HCT116 (cell line): ENCODE measurements at regions not wholly inside any gene's neighbourhood (a gene's known extent, or its start where the extent isn't known, plus 50 kb on each side); places are given as distances from the start of the nearest gene placed in this dataset.

Experiments
- ATAC-seq: fragments of 200-7000 bp; cut with Tn5 transposase; 2 replicates; pipeline ENCODE4 v1.9.1; 2020; ENCODE audit warnings: mild to moderate bottlenecking, moderate library complexity
- BruUV-seq: library from RNA; stranded (reverse); fragments of 400-500 nt; replicated peaks from 2 replicates; lab custom pipeline; 2021; lab: Mats Ljungman, UMichigan
- CTCF ChIA-PET: fragments of 300-600 bp; sonication (Branson Sonifier 250); formaldehyde crosslinking; loops from one replicate; lab custom pipeline; 2021; ENCODE audit warnings: antibody characterized with exemption; lab: Charles Lee
- POLR2A ChIA-PET: fragments of 300-600, 350-600 bp; sonication (Branson Sonifier 250); formaldehyde crosslinking; loops from one replicate; lab custom pipeline; 2021; ENCODE audit warnings: antibody characterized with exemption; lab: Charles Lee
- RAD21 ChIA-PET, 2 experiments: fragments of 300-600 bp; sonication (Branson Sonifier 250); formaldehyde crosslinking; loops; one replicate each; lab custom pipeline; 2023; ENCODE audit warnings: low total read pairs in 2 of 2; ENCODE audit not compliant: uncharacterized antibody in 2 of 2, unreplicated experiment in 2 of 2, low non-redundant PET in 1 of 2; lab: Charles Lee
- DNase-seq: peaks from one replicate; pipeline ENCODE4 v3.0.0-alpha.2; 2010; ENCODE audit warnings: low read depth, low spot score
- H2AFZ ChIP-seq: fragments of 200-600 bp; shearing (Covaris generic), sonication (generic); 2 replicates; pipeline ENCODE4 v1.6.1; 2017; ENCODE audit warnings: low read depth, mixed run types, mixed read lengths, antibody characterized with exemption, low read length; ENCODE audit not compliant: poor library complexity, severe bottlenecking
- H3K27ac ChIP-seq: 2 replicates; pipeline ENCODE4 v1.5.1; 2012; ENCODE audit warnings: low read depth, low read length
- H3K27me3 ChIP-seq: fragments of 200-600 bp; sonication (generic); 2 replicates; pipeline ENCODE4 v1.6.1; 2016; ENCODE audit warnings: mixed run types, low read length, mixed read lengths; ENCODE audit not compliant: insufficient read depth
- H3K36me3 ChIP-seq, 2 experiments: fragments of 200-500 bp in 1 of 2; fragments of 200-600 bp in 1 of 2; sonication (Bioruptor generic) in 1 of 2; sonication (generic) in 1 of 2; 2 replicates each; pipeline versions ENCODE4 v1.5.1 to v1.6.1; 2014 to 2016; ENCODE audit warnings: low read length in 2 of 2, inconsistent platforms in 1 of 2, mixed read lengths in 1 of 2, mixed run types in 1 of 2; ENCODE audit not compliant: insufficient read depth in 2 of 2, control insufficient read depth in 1 of 2
- H3K4me1 ChIP-seq, 2 experiments: fragments of 200-600 bp in 1 of 2; sonication (generic) in 1 of 2; 2 replicates each; pipeline versions ENCODE4 v1.5.1 to v1.6.1; 2012 to 2017; ENCODE audit warnings: low read length in 2 of 2, inconsistent platforms in 1 of 2, mild to moderate bottlenecking in 1 of 2, mixed read lengths in 1 of 2, mixed run types in 1 of 2, moderate library complexity in 1 of 2; ENCODE audit not compliant: insufficient read depth in 2 of 2, control insufficient read depth in 1 of 2
- H3K4me2 ChIP-seq: fragments of 200-600 bp; sonication (generic); 2 replicates; pipeline ENCODE4 v1.6.1; 2017; ENCODE audit warnings: mixed run types, low read length, mixed read lengths
- H3K4me3 ChIP-seq, 2 experiments: fragments of 200-600 bp in 1 of 2; sonication (generic) in 1 of 2; replicated peaks in 1 of 2; 2 replicates each; pipeline ENCODE4 v1.5.1; 2011 to 2016; ENCODE audit warnings: low read length in 2 of 2, control low read depth in 1 of 2, low read depth in 1 of 2, mild to moderate bottlenecking in 1 of 2, mixed read lengths in 1 of 2, mixed run types in 1 of 2
- H3K79me2 ChIP-seq: fragments of 200-600 bp; sonication (generic); 2 replicates; pipeline ENCODE4 v1.6.1; 2017; ENCODE audit warnings: mild to moderate bottlenecking, mixed run types, low read length, moderate library complexity, mixed read lengths; ENCODE audit not compliant: insufficient read depth
- H3K9ac ChIP-seq: fragments of 200-600 bp; sonication (generic); 2 replicates; pipeline ENCODE4 v1.6.1; 2016; ENCODE audit warnings: low read length, mixed read lengths
- H3K9me2 ChIP-seq: fragments of 200-600 bp; sonication (generic), shearing (Covaris generic); 2 replicates; pipeline ENCODE4 v1.6.1; 2017; ENCODE audit warnings: mixed run types, mild to moderate bottlenecking, moderate library complexity; ENCODE audit not compliant: insufficient read depth
- H3K9me3 ChIP-seq, 2 experiments: fragments of 200-500 bp in 1 of 2; fragments of 200-600 bp in 1 of 2; sonication (Bioruptor generic) in 1 of 2; sonication (generic) in 1 of 2; 2 replicates each; pipeline ENCODE4 v1.6.1; 2014 to 2017; ENCODE audit warnings: low read length in 2 of 2, mixed read lengths in 2 of 2, inconsistent platforms in 1 of 2, low read depth in 1 of 2, mild to moderate bottlenecking in 1 of 2, mixed run types in 1 of 2, moderate library complexity in 1 of 2; ENCODE audit not compliant: control insufficient read depth in 1 of 2, insufficient read depth in 1 of 2
- H4K20me1 ChIP-seq: fragments of 200-600 bp; sonication (generic), shearing (Covaris generic); 2 replicates; pipeline ENCODE4 v1.6.1; 2017; ENCODE audit warnings: mixed run types, mild to moderate bottlenecking, moderate library complexity; ENCODE audit not compliant: insufficient read depth
- CBX3 ChIP-seq: IDR thresholded peaks from 2 replicates; pipeline ENCODE4 v1.6.1; 2012; ENCODE audit warnings: low read depth
- EGR1 ChIP-seq: IDR thresholded peaks from 2 replicates; pipeline ENCODE4 v1.6.1; 2012; ENCODE audit warnings: low read depth
- ELF1 ChIP-seq: IDR thresholded peaks from 2 replicates; pipeline ENCODE4 v1.6.1; 2012; ENCODE audit warnings: low read depth, borderline replicate concordance
- EZH2 ChIP-seq: fragments of 200-600 bp; sonication (generic); IDR thresholded peaks from 2 replicates; pipeline ENCODE4 v1.6.1; 2017; ENCODE audit warnings: antibody characterized with exemption, mixed run types
- EZH2phosphoT487 ChIP-seq: fragments of 200-600 bp; IDR thresholded peaks from 2 replicates; pipeline ENCODE4 v1.6.1; 2018; ENCODE audit warnings: antibody characterized with exemption, borderline replicate concordance
- POLR2A ChIP-seq: IDR thresholded peaks from 2 replicates; pipeline ENCODE4 v1.7.0; 2011; ENCODE audit warnings: borderline replicate concordance; ENCODE audit not compliant: insufficient read depth, insufficient read length; ENCODE audit errors: extremely low read depth
- POLR2AphosphoS5 ChIP-seq: IDR thresholded peaks from 2 replicates; pipeline ENCODE4 v1.6.1; 2011; ENCODE audit warnings: mild to moderate bottlenecking, low read depth, low read length, moderate library complexity
- RAD21 ChIP-seq: IDR thresholded peaks from 2 replicates; pipeline ENCODE4 v1.6.1; 2012; ENCODE audit warnings: low read depth, mild to moderate bottlenecking
- TCF7L2 ChIP-seq: IDR thresholded peaks from 2 replicates; pipeline ENCODE4 v1.7.0; 2011; ENCODE audit warnings: borderline replicate concordance, inconsistent platforms; ENCODE audit not compliant: insufficient read depth, insufficient read length; ENCODE audit errors: extremely low read depth
- YY1 ChIP-seq: IDR thresholded peaks from 2 replicates; pipeline ENCODE4 v1.6.1; 2011; ENCODE audit warnings: low read length, low read depth, moderate library complexity, mild to moderate bottlenecking; ENCODE audit not compliant: insufficient replicate concordance; ENCODE audit errors: extremely low read depth
- ZFX ChIP-seq: fragments of 450-650 bp; IDR thresholded peaks from 2 replicates; pipeline ENCODE4 v1.6.1; 2017
- intact Hi-C: fragments of 100-400 bp; cut with micrococcal nuclease; formaldehyde crosslinking; loops from 2 replicates; pipeline ENCODE4 v1.10.0; 2022
- TF ChIP-seq, protein P1 (sequence below), 3 experiments: fragments of 200-600 bp in 1 of 3; sonication (generic) in 1 of 3; IDR thresholded peaks in 2 of 3; conservative IDR thresholded peaks in 1 of 3; 2 replicates each; pipeline ENCODE4 v1.5.1; 2012 to 2017; ENCODE audit warnings: low read depth in 2 of 3, low read length in 2 of 3, antibody characterized with exemption in 1 of 3, borderline replicate concordance in 1 of 3, control low read depth in 1 of 3, mild to moderate bottlenecking in 1 of 3, mixed read lengths in 1 of 3, mixed run types in 1 of 3, moderate library complexity in 1 of 3; ENCODE audit not compliant: insufficient read depth in 1 of 3
- TF ChIP-seq, protein P2 (sequence below): IDR thresholded peaks from 2 replicates; pipeline ENCODE4 v1.6.1; 2012

DNA sequence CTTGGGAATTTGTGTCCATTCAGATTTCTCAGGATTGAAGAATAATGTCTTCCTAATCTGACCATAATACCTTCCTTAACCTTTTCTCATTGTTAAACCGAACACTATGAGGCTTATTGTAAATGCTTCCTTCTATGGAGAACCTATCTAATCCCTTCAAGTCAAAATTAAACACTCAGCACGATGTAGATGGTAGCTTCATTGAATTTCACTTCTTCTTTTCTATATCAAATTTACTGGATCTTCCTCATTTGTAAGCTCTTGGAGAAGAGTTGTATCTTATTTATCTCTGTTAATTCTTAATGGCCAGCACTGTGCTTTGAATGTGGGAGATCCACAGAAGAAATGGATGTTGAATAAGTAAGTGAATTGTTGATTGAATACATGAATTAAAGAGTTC, 109.0 kb upstream of the RAPGEF2 start:
- TF ChIP-seq, protein P1, sequence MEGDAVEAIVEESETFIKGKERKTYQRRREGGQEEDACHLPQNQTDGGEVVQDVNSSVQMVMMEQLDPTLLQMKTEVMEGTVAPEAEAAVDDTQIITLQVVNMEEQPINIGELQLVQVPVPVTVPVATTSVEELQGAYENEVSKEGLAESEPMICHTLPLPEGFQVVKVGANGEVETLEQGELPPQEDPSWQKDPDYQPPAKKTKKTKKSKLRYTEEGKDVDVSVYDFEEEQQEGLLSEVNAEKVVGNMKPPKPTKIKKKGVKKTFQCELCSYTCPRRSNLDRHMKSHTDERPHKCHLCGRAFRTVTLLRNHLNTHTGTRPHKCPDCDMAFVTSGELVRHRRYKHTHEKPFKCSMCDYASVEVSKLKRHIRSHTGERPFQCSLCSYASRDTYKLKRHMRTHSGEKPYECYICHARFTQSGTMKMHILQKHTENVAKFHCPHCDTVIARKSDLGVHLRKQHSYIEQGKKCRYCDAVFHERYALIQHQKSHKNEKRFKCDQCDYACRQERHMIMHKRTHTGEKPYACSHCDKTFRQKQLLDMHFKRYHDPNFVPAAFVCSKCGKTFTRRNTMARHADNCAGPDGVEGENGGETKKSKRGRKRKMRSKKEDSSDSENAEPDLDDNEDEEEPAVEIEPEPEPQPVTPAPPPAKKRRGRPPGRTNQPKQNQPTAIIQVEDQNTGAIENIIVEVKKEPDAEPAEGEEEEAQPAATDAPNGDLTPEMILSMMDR (IDR thresholded peaks at IDR 0.05 in 2 of 3, conservative IDR thresholded peaks at IDR 0.05 in 1 of 3; ENCODE audit: borderline replicate concordance in 1 of 3, insufficient read depth in 1 of 3, low read depth in 2 of 3, low read length in 2 of 3) = no peak
- no peaks in the 10 kb centered on the region for H3K79me2 ChIP-seq
- ATAC-seq = no peak
- RAD21 ChIA-PET = no interaction called here
- POLR2A ChIA-PET = no interaction called here
- H4K20me1 ChIP-seq = no peaks in the 10 kb centered on the region
- intact Hi-C loops = no loop called here
- no peak overlapping the region for H3K4me2 ChIP-seq
- H3K4me1 ChIP-seq = peaks cover 17 to 31% of the 10 kb centered on the region in 2 experiments
- H3K36me3 ChIP-seq = no peaks in the 10 kb centered on the region
- CTCF ChIA-PET = no interaction called here
- H2AFZ ChIP-seq = no peak overlapping the region
- no TSS peak for BruUV-seq
- no peak for DNase-seq
- H3K27ac ChIP-seq = no peak overlapping the region
- H3K9me2 ChIP-seq = no peaks in the 10 kb centered on the region
- no peak overlapping the region for H3K9ac ChIP-seq
- H3K27me3 ChIP-seq = no peaks in the 10 kb centered on the region
- no peaks in the 10 kb centered on the region for H3K9me3 ChIP-seq
- no peak overlapping the region for H3K4me3 ChIP-seq

DNA sequence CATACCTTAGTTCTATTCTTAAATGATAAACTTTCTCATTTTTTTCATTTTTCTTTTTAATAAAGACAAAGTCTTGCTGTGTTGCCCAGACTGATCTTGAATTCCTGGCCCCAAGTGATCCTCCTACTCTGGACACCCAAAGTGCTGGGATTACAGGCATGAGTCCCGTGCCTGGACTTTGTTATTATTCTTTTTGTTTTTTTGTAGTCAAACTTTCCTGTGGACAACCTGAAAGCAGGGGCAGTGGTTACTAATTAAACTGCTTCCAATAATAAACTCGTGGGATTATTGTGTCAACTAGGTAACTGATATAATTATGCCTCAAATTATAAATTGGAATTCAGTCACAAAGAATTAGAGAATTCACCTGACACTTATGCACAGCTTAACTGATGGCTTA, 107.8 kb upstream of the RAPGEF2 start:
- Histone ChIP-seq H3K79me2 (no peaks in the 10 kb centered on the region), H3K27me3 (no peaks in the 10 kb centered on the region), H3K27ac (no peak overlapping the region), H3K4me2 (no peak overlapping the region), H3K9ac (no peak overlapping the region), H4K20me1 (no peaks in the 10 kb centered on the region), H3K36me3 (no peaks in the 10 kb centered on the region), H2AFZ (no peak overlapping the region), H3K9me3 (no peaks in the 10 kb centered on the region), H3K4me1 (peaks cover 17 to 34% of the 10 kb centered on the region in 2 experiments), H3K9me2 (no peaks in the 10 kb centered on the region), H3K4me3 (no peak overlapping the region)
- ChIA-PET POLR2A (no interaction called here), CTCF (no interaction called here), RAD21 (no interaction called here)
- BruUV-seq = no TSS peak
- DNase-seq = no peak
- intact Hi-C loops = no loop called here
- no peak for ATAC-seq
- TF ChIP-seq RAD21 (no peak), ELF1 (no peak), EZH2phosphoT487 (no peak), YY1 (no peak), EGR1 (no peak), POLR2A (no peak), ZFX (no peak), POLR2AphosphoS5 (no peak), TCF7L2 (no peak), EZH2 (no peak), CBX3 (no peak)
- TF ChIP-seq, protein P2, sequence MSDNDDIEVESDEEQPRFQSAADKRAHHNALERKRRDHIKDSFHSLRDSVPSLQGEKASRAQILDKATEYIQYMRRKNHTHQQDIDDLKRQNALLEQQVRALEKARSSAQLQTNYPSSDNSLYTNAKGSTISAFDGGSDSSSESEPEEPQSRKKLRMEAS = no peak
